ENCODE measurements at regions not wholly inside any gene's neighbourhood (a gene's known extent, or its start where the extent isn't known, plus 50 kb on each side); places are given as distances from the start of the nearest gene placed in this dataset.
"Not testable (repeated sequence)": the region's sequence is repeated elsewhere in the genome, so short reads cannot be mapped to it uniquely, and the experiment has no call there.

DNA sequence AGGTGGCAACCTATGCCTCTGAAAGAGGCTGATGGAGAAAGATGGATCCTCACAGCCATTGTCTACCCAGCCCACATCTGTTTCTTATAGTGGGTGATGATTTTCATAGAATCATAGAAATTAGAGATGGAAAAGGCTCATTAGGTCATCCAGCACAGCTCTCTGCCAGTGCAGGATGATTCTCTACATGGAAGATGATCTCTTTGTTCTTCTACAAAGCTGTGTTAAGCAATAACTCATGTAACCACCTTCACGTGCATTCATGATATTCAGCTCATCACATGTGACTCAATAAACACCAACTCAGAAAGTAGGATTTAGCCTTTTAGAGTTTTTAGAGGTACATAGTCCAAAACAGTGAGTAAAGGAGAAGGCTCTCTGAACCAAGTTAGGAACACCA, 539.4 kb upstream of the ID2 start:
- H3K4me1 Mint-ChIP-seq (ENCODE audit: low read depth): no peaks in the 10 kb centered on the region
- ChIA-PET POLR2A (no interaction called here), CTCF (no interaction called here)
- H3K27ac Mint-ChIP-seq: no peak overlapping the region
- DNase-seq: no peak
- no peak overlapping the region for H3K4me3 Mint-ChIP-seq
- no peaks in the 10 kb centered on the region for H3K36me3 Mint-ChIP-seq (ENCODE audit: low read depth)
- ATAC-seq: no peak
- no peak for TF ChIP-seq CTCF (IDR thresholded peaks at IDR 0.05)
- H3K27me3 Mint-ChIP-seq: no peaks in the 10 kb centered on the region
- H3K9me3 Mint-ChIP-seq: no peaks in the 10 kb centered on the region
- intact Hi-C loops (cut with micrococcal nuclease): no loop called here

DNA sequence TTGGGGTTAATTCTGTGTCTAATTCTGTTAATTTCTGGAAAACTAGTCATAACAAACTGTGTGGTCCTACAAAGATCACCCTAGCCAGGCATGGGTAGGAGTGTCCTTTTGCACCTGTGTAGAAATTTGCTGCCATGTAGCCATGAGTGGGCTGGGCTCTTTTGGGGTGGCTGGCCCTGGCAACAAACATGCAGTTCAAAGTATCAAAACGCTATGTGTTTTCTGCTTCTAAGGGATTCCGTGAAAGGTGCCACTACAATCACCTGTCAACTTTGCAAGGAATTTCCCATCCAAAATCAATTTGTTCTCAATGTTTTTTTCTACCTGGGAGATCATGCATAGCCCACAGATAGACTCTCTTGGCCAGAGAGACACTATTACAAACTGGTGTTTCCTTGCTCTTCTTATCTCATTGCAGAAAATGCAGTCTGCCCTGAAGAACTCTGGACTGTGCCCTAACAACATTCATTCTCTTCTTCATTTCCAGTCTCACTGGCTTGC, 537.7 kb upstream of the ID2 start:
- Mint-ChIP-seq H3K4me3 (no peak overlapping the region), H3K27me3 (no peaks in the 10 kb centered on the region), H3K27ac (no peak overlapping the region), H3K36me3 (ENCODE audit: low read depth) (no peaks in the 10 kb centered on the region), H3K4me1 (ENCODE audit: low read depth) (no peaks in the 10 kb centered on the region), H3K9me3 (no peaks in the 10 kb centered on the region)
- ATAC-seq (no peak), DNase-seq (no peak)
- ChIA-PET POLR2A (no interaction called here), CTCF (interaction anchor here (0.7 kb wide), 1 partner anchor 24 kb away, joined by 4 read pairs; no protein-coding TSS in a partner anchor)
- TF ChIP-seq CTCF (IDR thresholded peaks at IDR 0.05): no peak
- intact Hi-C loops (cut with micrococcal nuclease): no loop called here

- no peaks in the 10 kb centered on the region for H3K9me3 Mint-ChIP-seq
- CTCF ChIA-PET: interaction anchor here (0.7 kb wide), 1 partner anchor 23 kb away, joined by 4 read pairs; no protein-coding TSS in a partner anchor
- POLR2A ChIA-PET: no interaction called here
- H3K27ac Mint-ChIP-seq: no peak overlapping the region
- no peaks in the 10 kb centered on the region for H3K27me3 Mint-ChIP-seq
- H3K4me1 Mint-ChIP-seq (ENCODE audit: low read depth): no peaks in the 10 kb centered on the region
- intact Hi-C loops (cut with micrococcal nuclease): no loop called here
- TF ChIP-seq CTCF (IDR thresholded peaks at IDR 0.05): no peak
- H3K4me3 Mint-ChIP-seq: no peak overlapping the region
- H3K36me3 Mint-ChIP-seq (ENCODE audit: low read depth): no peaks in the 10 kb centered on the region
- ATAC-seq: no peak
- no peak for DNase-seq
Measured at GRCh38 chr2:8144785-8145184, 537.1 kb upstream of the ID2 start.

- H3K27me3 Mint-ChIP-seq; H3K9me3 Mint-ChIP-seq; DNase-seq; intact Hi-C loops (cut with micrococcal nuclease); H3K4me3 Mint-ChIP-seq; ATAC-seq; CTCF ChIA-PET; H3K27ac Mint-ChIP-seq; H3K36me3 Mint-ChIP-seq (ENCODE audit: low read depth); H3K4me1 Mint-ChIP-seq (ENCODE audit: low read depth); POLR2A ChIA-PET: not testable (repeated sequence)
Measured at GRCh38 chr2:8145375-8145774, 536.5 kb upstream of the ID2 start.

- ATAC-seq (no peak), DNase-seq (no peak)
- Mint-ChIP-seq H3K4me3 (no peak overlapping the region), H3K4me1 (ENCODE audit: low read depth) (no peaks in the 10 kb centered on the region), H3K27ac (no peak overlapping the region), H3K36me3 (ENCODE audit: low read depth) (no peaks in the 10 kb centered on the region), H3K9me3 (no peaks in the 10 kb centered on the region), H3K27me3 (no peaks in the 10 kb centered on the region)
- ChIA-PET POLR2A (interaction anchor here (1.2 kb wide), 1 partner anchor 11 kb away, joined by 3 read pairs; no protein-coding TSS in a partner anchor), CTCF (no interaction called here)
- intact Hi-C loops (cut with micrococcal nuclease): no loop called here
- no peak for TF ChIP-seq CTCF (IDR thresholded peaks at IDR 0.05)
Measured at GRCh38 chr2:8146132-8147005, 535.5 kb upstream of the ID2 start.
